Loucy (cell line): ENCODE measurements at regions not wholly inside any gene's neighbourhood (a gene's known extent, or its start where the extent isn't known, plus 50 kb on each side); places are given as distances from the start of the nearest gene placed in this dataset.

Source experiments
- H2AFZ ChIP-seq: fragments of 200-600 bp; sonication (generic); 2 replicates; pipeline ENCODE4 v1.6.0; 2016; ENCODE audit warnings: antibody characterized with exemption, mild to moderate bottlenecking, low read length, moderate library complexity
- H3F3A ChIP-seq: fragments of 200-600 bp; 2 replicates; pipeline ENCODE4 v1.6.0; 2016; ENCODE audit warnings: antibody characterized with exemption, low read depth, mild to moderate bottlenecking
- H3K27me3 ChIP-seq: fragments of 200-600 bp; sonication (generic); 2 replicates; pipeline ENCODE4 v1.6.1; 2014; ENCODE audit warnings: low read length, mild to moderate bottlenecking; ENCODE audit not compliant: insufficient read depth, poor library complexity, severe bottlenecking
- H3K36me3 ChIP-seq: fragments of 200-600 bp; sonication (generic); 2 replicates; pipeline ENCODE4 v1.6.1; 2016; ENCODE audit warnings: low read length; ENCODE audit not compliant: insufficient read depth
- H3K4me1 ChIP-seq: fragments of 200-600 bp; sonication (generic); 2 replicates; pipeline ENCODE4 v1.5.1; 2014; ENCODE audit warnings: low read length, mild to moderate bottlenecking; ENCODE audit not compliant: insufficient read depth, poor library complexity, severe bottlenecking
- H3K4me2 ChIP-seq: fragments of 200-600 bp; sonication (generic); 2 replicates; pipeline ENCODE4 v1.6.0; 2014; ENCODE audit warnings: antibody characterized with exemption, low read length, low read depth, mild to moderate bottlenecking; ENCODE audit not compliant: poor library complexity, severe bottlenecking
- H3K4me3 ChIP-seq: fragments of 200-600 bp; sonication (generic); 2 replicates; pipeline ENCODE4 v1.5.1; 2014; ENCODE audit warnings: low read length, mild to moderate bottlenecking, mixed read lengths; ENCODE audit not compliant: poor library complexity, severe bottlenecking
- H3K79me2 ChIP-seq: fragments of 200-600 bp; sonication (generic); 2 replicates; pipeline ENCODE4 v1.6.1; 2014; ENCODE audit warnings: low read length; ENCODE audit not compliant: insufficient read depth
- H3K9ac ChIP-seq: fragments of 200-600 bp; sonication (generic); 2 replicates; pipeline ENCODE4 v1.6.0; 2014; ENCODE audit warnings: mild to moderate bottlenecking, low read depth, low read length, moderate library complexity; ENCODE audit not compliant: poor library complexity, severe bottlenecking
- H3K9me2 ChIP-seq: fragments of 200-600 bp; sonication (generic); replicated peaks from 2 replicates; pipeline ENCODE4 v1.6.1; 2016; ENCODE audit warnings: low read depth, low read length, mixed read lengths
- H3K9me3 ChIP-seq: fragments of 200-600 bp; sonication (generic); 2 replicates; pipeline ENCODE4 v1.6.1; 2014; ENCODE audit warnings: mild to moderate bottlenecking, antibody characterized with exemption, low read length, low read depth; ENCODE audit not compliant: insufficient read depth
- H4K20me1 ChIP-seq: fragments of 200-600 bp; sonication (generic); 2 replicates; pipeline ENCODE4 v1.6.0; 2014; ENCODE audit warnings: antibody characterized with exemption, low read length, mild to moderate bottlenecking; ENCODE audit not compliant: insufficient read depth, poor library complexity, severe bottlenecking
- EZH2phosphoT487 ChIP-seq: fragments of 200-600 bp; IDR thresholded peaks from 2 replicates; pipeline ENCODE4 v1.6.1; 2018; ENCODE audit warnings: antibody characterized with exemption, mild to moderate bottlenecking, moderate library complexity, borderline replicate concordance
- TF ChIP-seq, protein P1 (sequence below): fragments of 200-600 bp; sonication (generic); conservative IDR thresholded peaks from 2 replicates; pipeline ENCODE4 v1.5.1; 2014; ENCODE audit warnings: mild to moderate bottlenecking, antibody characterized with exemption, low read length

DNA sequence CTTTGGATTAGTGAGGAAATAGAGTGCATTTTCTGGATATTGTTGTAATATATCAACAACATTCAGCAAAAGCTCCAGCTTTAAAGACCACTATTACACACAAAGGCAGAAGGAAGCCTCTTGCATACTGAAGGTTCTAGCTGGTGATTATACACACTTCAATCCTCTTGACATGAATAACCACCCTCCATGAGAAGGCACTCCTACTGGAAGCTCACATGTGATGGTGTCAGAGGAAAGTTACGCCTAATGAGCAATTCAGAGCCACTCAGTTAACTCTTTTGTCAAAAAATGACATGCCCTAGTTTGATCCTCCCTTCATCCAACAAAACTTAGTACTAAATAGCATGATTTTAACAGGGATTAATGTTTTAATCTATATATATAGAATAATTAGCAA lies 124.6 kb upstream of the LYSMD4 start:
- H3K79me2 ChIP-seq: no peaks in the 10 kb centered on the region
- no peak overlapping the region for H3K4me2 ChIP-seq
- no peak overlapping the region for H3K9ac ChIP-seq
- H3K27me3 ChIP-seq: no peaks in the 10 kb centered on the region
- H3K9me3 ChIP-seq: no peaks in the 10 kb centered on the region
- TF ChIP-seq, protein P1, sequence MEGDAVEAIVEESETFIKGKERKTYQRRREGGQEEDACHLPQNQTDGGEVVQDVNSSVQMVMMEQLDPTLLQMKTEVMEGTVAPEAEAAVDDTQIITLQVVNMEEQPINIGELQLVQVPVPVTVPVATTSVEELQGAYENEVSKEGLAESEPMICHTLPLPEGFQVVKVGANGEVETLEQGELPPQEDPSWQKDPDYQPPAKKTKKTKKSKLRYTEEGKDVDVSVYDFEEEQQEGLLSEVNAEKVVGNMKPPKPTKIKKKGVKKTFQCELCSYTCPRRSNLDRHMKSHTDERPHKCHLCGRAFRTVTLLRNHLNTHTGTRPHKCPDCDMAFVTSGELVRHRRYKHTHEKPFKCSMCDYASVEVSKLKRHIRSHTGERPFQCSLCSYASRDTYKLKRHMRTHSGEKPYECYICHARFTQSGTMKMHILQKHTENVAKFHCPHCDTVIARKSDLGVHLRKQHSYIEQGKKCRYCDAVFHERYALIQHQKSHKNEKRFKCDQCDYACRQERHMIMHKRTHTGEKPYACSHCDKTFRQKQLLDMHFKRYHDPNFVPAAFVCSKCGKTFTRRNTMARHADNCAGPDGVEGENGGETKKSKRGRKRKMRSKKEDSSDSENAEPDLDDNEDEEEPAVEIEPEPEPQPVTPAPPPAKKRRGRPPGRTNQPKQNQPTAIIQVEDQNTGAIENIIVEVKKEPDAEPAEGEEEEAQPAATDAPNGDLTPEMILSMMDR: no peak
- no peak for TF ChIP-seq EZH2phosphoT487
- no peak overlapping the region for H2AFZ ChIP-seq
- no peaks in the 10 kb centered on the region for H3K9me2 ChIP-seq
- H3K4me3 ChIP-seq: no peak overlapping the region
- H3F3A ChIP-seq: no peaks in the 10 kb centered on the region
- no peaks in the 10 kb centered on the region for H4K20me1 ChIP-seq
- H3K4me1 ChIP-seq: no peaks in the 10 kb centered on the region
- no peaks in the 10 kb centered on the region for H3K36me3 ChIP-seq

DNA sequence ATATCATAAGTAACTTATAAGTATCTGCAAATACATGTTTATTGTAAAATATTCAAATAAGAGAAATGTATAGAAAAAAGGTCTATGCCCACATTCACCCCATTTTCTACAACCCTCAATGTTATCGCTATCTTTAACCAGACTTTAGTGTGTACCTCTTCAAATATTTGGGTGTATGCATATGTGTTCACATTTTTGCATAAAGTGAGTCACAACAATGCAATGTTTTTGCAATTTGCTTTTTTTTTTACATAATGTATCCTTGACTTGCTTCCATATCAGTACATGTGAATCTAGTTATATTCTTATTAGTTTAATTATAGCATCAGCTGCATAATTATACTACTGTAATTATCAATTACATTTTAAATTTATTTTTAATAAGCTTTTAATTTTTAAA lies 117.3 kb upstream of the LYSMD4 start:
- no peaks in the 10 kb centered on the region for H3K27me3 ChIP-seq
- no peak overlapping the region for H3K4me2 ChIP-seq
- no peaks in the 10 kb centered on the region for H3K79me2 ChIP-seq

DNA sequence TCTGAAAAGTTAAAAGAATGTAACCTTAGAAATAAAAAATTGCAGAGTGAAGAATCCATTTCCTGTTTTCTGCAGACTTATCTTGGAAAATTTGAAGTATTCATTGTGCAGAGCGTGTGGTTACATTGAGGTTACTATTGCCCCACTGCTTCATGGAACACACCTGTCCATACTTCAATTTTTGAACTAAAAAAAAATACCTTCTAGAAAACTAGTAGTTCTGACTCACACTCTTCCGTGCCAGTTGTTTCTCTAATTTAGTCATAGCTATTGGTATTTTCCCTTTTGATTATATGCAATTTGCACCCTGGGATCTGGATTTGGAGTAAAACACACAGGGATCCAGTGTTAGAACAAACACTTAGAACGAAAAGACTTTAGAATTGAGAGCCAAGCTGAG lies 111.8 kb upstream of the LYSMD4 start:
- no peak overlapping the region for H3K4me3 ChIP-seq
- no peak overlapping the region for H2AFZ ChIP-seq
- no peaks in the 10 kb centered on the region for H3K9me2 ChIP-seq
- no peaks in the 10 kb centered on the region for H3K9me3 ChIP-seq
- H3K4me1 ChIP-seq: no peaks in the 10 kb centered on the region
- no peaks in the 10 kb centered on the region for H3K79me2 ChIP-seq
- H3K4me2 ChIP-seq: no peak overlapping the region
- H3K36me3 ChIP-seq: no peaks in the 10 kb centered on the region; the same call in 1 of the 2 replicates
- TF ChIP-seq, protein P1: no peak
- no peak for TF ChIP-seq EZH2phosphoT487
- no peaks in the 10 kb centered on the region for H4K20me1 ChIP-seq
- H3K27me3 ChIP-seq: no peaks in the 10 kb centered on the region
- no peak overlapping the region for H3K9ac ChIP-seq
- H3F3A ChIP-seq: no peaks in the 10 kb centered on the region

More for the DNA sequence above, 117.3 kb upstream of the LYSMD4 start:
- no peaks in the 10 kb centered on the region for H3K9me2 ChIP-seq
- TF ChIP-seq EZH2phosphoT487: no peak
- TF ChIP-seq, protein P1: no peak
- H3K4me3 ChIP-seq: no peak overlapping the region
- H2AFZ ChIP-seq: no peak overlapping the region
- H3F3A ChIP-seq: no peaks in the 10 kb centered on the region
- no peaks in the 10 kb centered on the region for H3K9me3 ChIP-seq
- no peaks in the 10 kb centered on the region for H3K36me3 ChIP-seq
- H3K9ac ChIP-seq: no peak overlapping the region
- H4K20me1 ChIP-seq: no peaks in the 10 kb centered on the region
- no peaks in the 10 kb centered on the region for H3K4me1 ChIP-seq
